ENCODE measurements at regions not wholly inside any gene's neighbourhood (a gene's known extent, or its start where the extent isn't known, plus 50 kb on each side); places are given as distances from the start of the nearest gene placed in this dataset.

DNA sequence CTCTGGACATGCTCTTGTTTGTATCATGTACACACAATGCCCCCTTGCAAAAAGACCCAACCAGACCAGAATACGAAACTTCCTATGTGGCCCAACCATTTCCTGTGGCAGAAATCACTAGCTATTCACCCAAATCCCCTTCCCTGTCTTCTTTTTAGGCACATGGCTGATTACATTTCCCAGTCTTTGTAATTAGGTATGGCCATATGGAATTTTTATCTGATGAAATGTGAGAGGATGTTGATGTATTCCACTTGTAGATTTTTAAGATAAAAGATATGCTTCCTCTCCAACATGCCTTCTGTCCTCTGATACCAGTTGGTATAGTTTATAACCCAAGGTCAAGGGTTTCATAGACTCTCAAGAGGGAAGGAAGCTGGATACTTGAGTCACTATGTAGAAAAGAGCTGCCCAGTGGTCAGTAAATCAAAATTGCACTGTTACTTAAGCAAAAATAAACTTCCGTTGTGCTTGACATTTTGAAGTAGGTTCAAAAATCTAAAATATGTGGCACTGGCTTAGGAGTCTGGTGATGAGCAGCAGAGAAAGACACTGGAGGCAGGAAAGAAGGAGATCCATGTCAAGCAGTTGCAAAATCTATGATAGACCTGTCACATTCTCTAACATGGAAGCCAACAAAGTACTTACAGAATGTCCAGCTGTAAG is 297.4 kb downstream of the SMAD2 start:
- TF ChIP-seq, protein P1, sequence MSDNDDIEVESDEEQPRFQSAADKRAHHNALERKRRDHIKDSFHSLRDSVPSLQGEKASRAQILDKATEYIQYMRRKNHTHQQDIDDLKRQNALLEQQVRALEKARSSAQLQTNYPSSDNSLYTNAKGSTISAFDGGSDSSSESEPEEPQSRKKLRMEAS (IDR thresholded peaks at IDR 0.05; ENCODE audit: low read depth, low read length), result no peak
- TF ChIP-seq POLR2A (IDR thresholded peaks at IDR 0.05; ENCODE audit: extremely low read depth, insufficient read length), result no peak
- TF ChIP-seq MYC (IDR thresholded peaks at IDR 0.05; ENCODE audit: low read depth, low read length), result no peak
- TF ChIP-seq, protein P2, sequence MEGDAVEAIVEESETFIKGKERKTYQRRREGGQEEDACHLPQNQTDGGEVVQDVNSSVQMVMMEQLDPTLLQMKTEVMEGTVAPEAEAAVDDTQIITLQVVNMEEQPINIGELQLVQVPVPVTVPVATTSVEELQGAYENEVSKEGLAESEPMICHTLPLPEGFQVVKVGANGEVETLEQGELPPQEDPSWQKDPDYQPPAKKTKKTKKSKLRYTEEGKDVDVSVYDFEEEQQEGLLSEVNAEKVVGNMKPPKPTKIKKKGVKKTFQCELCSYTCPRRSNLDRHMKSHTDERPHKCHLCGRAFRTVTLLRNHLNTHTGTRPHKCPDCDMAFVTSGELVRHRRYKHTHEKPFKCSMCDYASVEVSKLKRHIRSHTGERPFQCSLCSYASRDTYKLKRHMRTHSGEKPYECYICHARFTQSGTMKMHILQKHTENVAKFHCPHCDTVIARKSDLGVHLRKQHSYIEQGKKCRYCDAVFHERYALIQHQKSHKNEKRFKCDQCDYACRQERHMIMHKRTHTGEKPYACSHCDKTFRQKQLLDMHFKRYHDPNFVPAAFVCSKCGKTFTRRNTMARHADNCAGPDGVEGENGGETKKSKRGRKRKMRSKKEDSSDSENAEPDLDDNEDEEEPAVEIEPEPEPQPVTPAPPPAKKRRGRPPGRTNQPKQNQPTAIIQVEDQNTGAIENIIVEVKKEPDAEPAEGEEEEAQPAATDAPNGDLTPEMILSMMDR (IDR thresholded peaks at IDR 0.05; ENCODE audit: low read depth, low read length), result no peak
- no peak overlapping the region for H3K4me3 ChIP-seq (ENCODE audit: low read depth, low read length)
- no peak for DNase-seq (ENCODE audit: low read depth)

DNA sequence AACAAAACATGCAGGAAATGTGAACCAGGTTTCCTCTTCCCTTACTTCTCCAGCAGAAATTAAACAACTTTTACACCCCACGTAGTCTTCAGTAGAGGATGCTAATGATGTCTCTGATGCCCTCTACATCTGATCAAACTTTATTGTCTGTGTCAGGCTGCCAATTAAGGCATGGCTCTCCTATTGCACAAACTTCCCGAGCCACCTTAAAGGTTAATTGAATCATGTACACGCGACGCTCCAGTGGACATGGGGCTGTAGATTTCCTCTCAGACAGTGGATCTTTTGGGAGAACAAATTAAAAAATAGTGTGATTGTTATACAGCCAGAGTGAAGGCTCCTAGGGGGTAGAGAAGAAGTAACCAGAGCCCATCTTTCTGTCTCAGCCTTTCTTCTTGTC is 301.6 kb downstream of the SMAD2 start:
- DNase-seq (ENCODE audit: low read depth), result no peak
- no peak for TF ChIP-seq MYC (IDR thresholded peaks at IDR 0.05; ENCODE audit: low read depth, low read length)
- TF ChIP-seq, protein P1 (IDR thresholded peaks at IDR 0.05; ENCODE audit: low read depth, low read length), result no peak
- no peak overlapping the region for H3K4me3 ChIP-seq (ENCODE audit: low read depth, low read length)

DNA sequence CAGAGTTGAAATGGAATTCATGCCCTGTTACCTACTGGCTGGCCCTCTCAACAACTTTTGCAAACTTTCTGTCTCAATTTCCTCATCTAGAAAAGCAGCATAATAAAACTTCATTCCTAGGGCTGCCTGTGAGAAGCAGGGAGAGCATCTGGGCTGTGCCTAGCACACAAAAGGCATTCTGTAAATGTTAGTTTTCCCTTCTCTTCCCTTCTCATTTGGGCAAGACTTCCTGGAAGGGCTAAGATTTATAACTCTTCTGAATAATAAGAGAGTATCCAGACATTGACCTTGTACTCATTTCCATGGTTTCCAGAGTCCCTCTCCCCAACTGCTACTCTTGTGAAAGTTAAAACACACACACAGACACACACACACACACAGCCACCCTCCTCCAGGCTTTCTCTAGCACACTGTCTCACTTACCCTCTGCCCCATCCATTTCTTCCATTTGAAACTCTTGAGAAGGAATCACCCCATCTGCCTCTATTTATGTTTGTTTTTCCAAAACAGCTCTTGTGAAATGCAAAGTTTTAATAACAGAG is 302.1 kb downstream of the SMAD2 start:
- DNase-seq (ENCODE audit: low read depth), result no peak
- no peak overlapping the region for H3K4me3 ChIP-seq (ENCODE audit: low read depth, low read length)
- no peak for TF ChIP-seq MYC (IDR thresholded peaks at IDR 0.05; ENCODE audit: low read depth, low read length)
- TF ChIP-seq, protein P1 (IDR thresholded peaks at IDR 0.05; ENCODE audit: low read depth, low read length), result no peak
- TF ChIP-seq POLR2A (IDR thresholded peaks at IDR 0.05; ENCODE audit: extremely low read depth, insufficient read length), result no peak
- TF ChIP-seq, protein P2 (IDR thresholded peaks at IDR 0.05; ENCODE audit: low read depth, low read length), result no peak

DNA sequence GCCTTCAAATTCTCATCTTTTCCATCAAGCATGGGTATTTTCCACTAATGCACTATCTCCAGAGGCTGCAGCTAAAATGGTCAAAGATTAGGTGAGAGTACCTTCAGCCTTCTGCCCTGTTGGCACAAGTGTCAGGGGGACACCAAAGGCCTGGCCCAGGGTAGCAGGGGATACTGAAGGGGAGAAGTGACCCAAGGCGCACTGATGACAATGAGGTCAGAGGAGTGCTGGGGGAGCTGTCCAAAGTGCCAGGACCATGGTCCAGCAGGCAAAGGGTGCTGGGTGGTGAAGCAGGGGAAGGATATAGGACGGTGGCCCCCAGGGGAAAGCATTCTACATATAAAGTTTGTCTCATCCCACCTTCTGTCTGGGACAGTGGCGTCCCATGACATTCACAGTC is 303.4 kb downstream of the SMAD2 start:
- DNase-seq (ENCODE audit: low read depth), result no peak
- H3K4me3 ChIP-seq (ENCODE audit: low read depth, low read length), result no peak overlapping the region
- TF ChIP-seq, protein P1 (IDR thresholded peaks at IDR 0.05; ENCODE audit: low read depth, low read length), result no peak
- TF ChIP-seq POLR2A (IDR thresholded peaks at IDR 0.05; ENCODE audit: extremely low read depth, insufficient read length) (no peak), MYC (IDR thresholded peaks at IDR 0.05; ENCODE audit: low read depth, low read length) (no peak)
- TF ChIP-seq, protein P2 (IDR thresholded peaks at IDR 0.05; ENCODE audit: low read depth, low read length), result no peak

DNA sequence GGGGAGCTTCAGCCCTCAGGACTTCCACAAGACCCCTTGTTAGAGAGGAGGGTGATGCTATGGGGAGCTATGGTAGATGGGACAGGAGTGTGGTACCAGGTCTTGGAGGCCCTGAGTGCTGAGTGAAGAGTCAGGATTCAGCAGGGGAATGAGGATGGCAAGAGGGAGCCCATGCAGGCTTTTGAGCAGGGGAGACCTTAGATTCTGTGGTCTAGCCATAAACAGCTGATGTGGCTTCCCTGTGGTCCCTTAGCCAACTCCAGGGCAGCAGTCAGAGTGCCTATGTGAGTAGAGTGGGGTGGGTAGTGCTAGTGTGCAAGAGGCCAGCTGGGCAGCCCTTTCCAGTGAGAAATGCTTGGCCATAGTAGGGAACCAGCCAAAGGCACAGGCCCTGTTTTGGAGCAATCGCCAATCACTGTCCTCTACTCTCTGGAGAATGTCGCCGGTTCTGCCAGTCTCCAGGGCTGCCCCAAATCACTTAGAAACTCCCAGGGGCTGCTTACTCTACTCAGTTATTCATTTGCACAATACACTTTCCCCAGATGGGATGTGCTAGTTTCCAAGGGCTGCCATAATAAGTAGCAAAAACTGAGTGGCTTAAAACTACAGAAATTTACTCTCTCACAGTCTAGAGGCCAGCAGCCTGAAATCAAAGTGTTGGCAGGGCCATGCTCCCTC is 310.5 kb downstream of the SMAD2 start:
- H3K4me3 ChIP-seq (ENCODE audit: low read depth, low read length), result no peak overlapping the region
- no peak for DNase-seq (ENCODE audit: low read depth)
- TF ChIP-seq, protein P2 (IDR thresholded peaks at IDR 0.05; ENCODE audit: low read depth, low read length), result no peak
- TF ChIP-seq, protein P1 (IDR thresholded peaks at IDR 0.05; ENCODE audit: low read depth, low read length), result no peak
- no peak for TF ChIP-seq MYC (IDR thresholded peaks at IDR 0.05; ENCODE audit: low read depth, low read length)
- no peak for TF ChIP-seq POLR2A (IDR thresholded peaks at IDR 0.05; ENCODE audit: extremely low read depth, insufficient read length)

DNA sequence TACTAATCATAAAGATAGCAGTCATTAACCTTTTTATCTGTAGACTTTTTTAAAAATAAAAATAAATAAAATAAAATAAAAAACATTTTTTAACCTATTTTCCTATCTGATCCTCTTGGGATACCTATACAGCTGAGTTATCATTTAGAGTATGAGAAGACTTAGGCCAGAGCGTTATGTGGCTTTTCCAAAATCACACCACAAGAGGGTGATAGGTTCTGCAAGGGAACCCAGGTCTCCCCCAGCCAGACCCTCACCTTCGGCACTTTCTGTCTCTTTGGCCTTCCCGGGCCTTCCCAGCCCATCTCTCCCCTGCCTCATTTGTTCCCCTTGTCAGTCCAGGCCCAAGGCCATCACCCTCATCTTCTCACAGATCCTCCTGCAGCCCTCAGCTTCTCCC is 311.7 kb downstream of the SMAD2 start:
- no peak overlapping the region for H3K4me3 ChIP-seq (ENCODE audit: low read depth, low read length)
- TF ChIP-seq, protein P2 (IDR thresholded peaks at IDR 0.05; ENCODE audit: low read depth, low read length), result no peak
- TF ChIP-seq POLR2A (IDR thresholded peaks at IDR 0.05; ENCODE audit: extremely low read depth, insufficient read length) (no peak), MYC (IDR thresholded peaks at IDR 0.05; ENCODE audit: low read depth, low read length) (no peak)
- TF ChIP-seq, protein P1 (IDR thresholded peaks at IDR 0.05; ENCODE audit: low read depth, low read length), result no peak
- DNase-seq (ENCODE audit: low read depth), result no peak
